HG03108 (cell line): ENCODE measurements at regions not wholly inside any gene's neighbourhood (a gene's known extent, or its start where the extent isn't known, plus 50 kb on each side); places are given as distances from the start of the nearest gene placed in this dataset.
"Not testable (repeated sequence)": the region's sequence is repeated elsewhere in the genome, so short reads cannot be mapped to it uniquely, and the experiment has no call there.

ENCODE experiments used
- ATAC-seq: cut with Tn5 transposase; IDR thresholded peaks from one replicate; pipeline ENCODE4 v1.9.1; 2021; ENCODE audit warnings: moderate library complexity; ENCODE audit not compliant: unreplicated experiment

- no peak for ATAC-seq
Measured at GRCh38 chr4:96395747-96396146, 555.9 kb downstream of the PDHA2 start.

GRCh38 chr4:96406742-96407141, 566.8 kb downstream of the PDHA2 start:
- ATAC-seq, result no peak

- ATAC-seq, result no peak
Measured at GRCh38 chr4:96407225-96407624, 567.3 kb downstream of the PDHA2 start.

GRCh38 chr4:96407738-96408463, 568.0 kb downstream of the PDHA2 start:
- no peak for ATAC-seq

- not testable (repeated sequence) for ATAC-seq
Measured at GRCh38 chr4:96414853-96415252, 575.0 kb downstream of the PDHA2 start.

GRCh38 chr4:96429657-96430056, 589.8 kb downstream of the PDHA2 start:
- no peak for ATAC-seq

GRCh38 chr4:96431094-96431493, 591.2 kb downstream of the PDHA2 start:
- no peak for ATAC-seq

GRCh38 chr4:96448315-96448872, 608.5 kb downstream of the PDHA2 start:
- no peak for ATAC-seq

GRCh38 chr4:96455045-96455720, 615.3 kb downstream of the PDHA2 start:
- no peak for ATAC-seq

GRCh38 chr4:96458031-96458430, 618.1 kb downstream of the PDHA2 start:
- ATAC-seq, result not testable (repeated sequence)

- ATAC-seq, result no peak
Measured at GRCh38 chr4:96459105-96459504, 619.2 kb downstream of the PDHA2 start.

- ATAC-seq, result no peak
Measured at GRCh38 chr4:96465834-96466233, 625.9 kb downstream of the PDHA2 start.

- ATAC-seq, result no peak
Measured at GRCh38 chr4:96471956-96472867, 632.3 kb downstream of the PDHA2 start.

GRCh38 chr4:96473246-96473645, 633.4 kb downstream of the PDHA2 start:
- no peak for ATAC-seq

GRCh38 chr4:96483308-96484030, 643.6 kb downstream of the PDHA2 start:
- ATAC-seq, result no peak

GRCh38 chr4:96486563-96486962, 646.7 kb downstream of the PDHA2 start:
- no peak for ATAC-seq

- no peak for ATAC-seq
Measured at GRCh38 chr4:96497621-96498020, 657.7 kb downstream of the PDHA2 start.

GRCh38 chr4:96504386-96504785, 664.5 kb downstream of the PDHA2 start:
- no peak for ATAC-seq

GRCh38 chr4:96509039-96509741, 669.3 kb downstream of the PDHA2 start:
- ATAC-seq, result no peak

GRCh38 chr4:96519291-96519690, 679.4 kb downstream of the PDHA2 start:
- no peak for ATAC-seq
